D721Med (cell line): ENCODE measurements at regions not wholly inside any gene's neighbourhood (a gene's known extent, or its start where the extent isn't known, plus 50 kb on each side); places are given as distances from the start of the nearest gene placed in this dataset.

Source experiments
- DNase-seq: peaks from one replicate; pipeline ENCODE4 v3.0.0; 2011; ENCODE audit warnings: low spot score; ENCODE audit not compliant: insufficient read length
- FAIRE-seq: peaks from 2 replicates; lab custom pipeline; 2011; peaks lifted over from hg19 to GRCh38; lab: Jason Lieb, UNC
- TF ChIP-seq, protein P1 (sequence below): IDR thresholded peaks from 2 replicates; pipeline ENCODE4 v1.5.1; 2012; ENCODE audit warnings: mild to moderate bottlenecking, control low read depth; ENCODE audit not compliant: insufficient read depth; ENCODE audit errors: missing control alignments

DNA sequence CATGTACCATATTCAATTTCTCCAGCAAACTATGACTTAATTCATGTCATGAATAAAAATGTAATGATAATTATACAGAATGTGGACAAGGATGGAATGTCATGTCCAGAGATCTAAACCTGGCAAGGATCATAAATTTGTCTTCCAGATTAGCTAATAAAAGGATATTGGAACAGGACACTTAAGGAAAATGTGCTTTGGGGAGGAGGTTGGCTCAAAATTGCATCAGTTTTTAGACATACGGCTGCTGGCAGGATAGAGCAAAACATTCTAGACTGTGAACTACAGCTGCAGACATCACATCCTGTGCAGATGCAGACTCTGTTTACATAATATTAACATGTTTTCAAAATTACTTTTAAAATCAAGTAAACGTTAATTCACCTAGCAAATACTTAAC lies 248.4 kb downstream of the TLR4 start:
- TF ChIP-seq, protein P1, sequence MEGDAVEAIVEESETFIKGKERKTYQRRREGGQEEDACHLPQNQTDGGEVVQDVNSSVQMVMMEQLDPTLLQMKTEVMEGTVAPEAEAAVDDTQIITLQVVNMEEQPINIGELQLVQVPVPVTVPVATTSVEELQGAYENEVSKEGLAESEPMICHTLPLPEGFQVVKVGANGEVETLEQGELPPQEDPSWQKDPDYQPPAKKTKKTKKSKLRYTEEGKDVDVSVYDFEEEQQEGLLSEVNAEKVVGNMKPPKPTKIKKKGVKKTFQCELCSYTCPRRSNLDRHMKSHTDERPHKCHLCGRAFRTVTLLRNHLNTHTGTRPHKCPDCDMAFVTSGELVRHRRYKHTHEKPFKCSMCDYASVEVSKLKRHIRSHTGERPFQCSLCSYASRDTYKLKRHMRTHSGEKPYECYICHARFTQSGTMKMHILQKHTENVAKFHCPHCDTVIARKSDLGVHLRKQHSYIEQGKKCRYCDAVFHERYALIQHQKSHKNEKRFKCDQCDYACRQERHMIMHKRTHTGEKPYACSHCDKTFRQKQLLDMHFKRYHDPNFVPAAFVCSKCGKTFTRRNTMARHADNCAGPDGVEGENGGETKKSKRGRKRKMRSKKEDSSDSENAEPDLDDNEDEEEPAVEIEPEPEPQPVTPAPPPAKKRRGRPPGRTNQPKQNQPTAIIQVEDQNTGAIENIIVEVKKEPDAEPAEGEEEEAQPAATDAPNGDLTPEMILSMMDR, result no peak
- no peak for DNase-seq
- FAIRE-seq, result no peak

DNA sequence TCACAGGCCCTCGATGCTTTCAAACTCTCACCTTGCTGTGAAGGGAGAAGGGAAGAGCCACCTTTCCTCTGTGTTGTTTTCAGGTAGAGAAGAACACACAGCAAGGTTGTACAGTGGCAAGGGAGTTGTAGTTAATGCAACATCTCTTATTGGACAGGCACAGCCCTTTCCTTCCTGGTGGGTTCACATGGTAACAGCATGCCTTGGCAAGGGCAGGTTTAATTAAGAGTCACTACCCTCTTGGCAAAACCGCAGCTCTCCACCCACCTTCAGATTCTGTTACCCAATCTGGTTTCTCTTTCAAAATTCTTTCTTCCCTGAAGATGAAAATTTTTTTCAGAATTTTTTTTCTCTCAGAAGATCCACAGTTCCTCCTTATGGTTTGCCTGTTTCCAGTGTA lies 253.1 kb downstream of the TLR4 start:
- TF ChIP-seq, protein P1, result no peak
- no peak for FAIRE-seq

DNA sequence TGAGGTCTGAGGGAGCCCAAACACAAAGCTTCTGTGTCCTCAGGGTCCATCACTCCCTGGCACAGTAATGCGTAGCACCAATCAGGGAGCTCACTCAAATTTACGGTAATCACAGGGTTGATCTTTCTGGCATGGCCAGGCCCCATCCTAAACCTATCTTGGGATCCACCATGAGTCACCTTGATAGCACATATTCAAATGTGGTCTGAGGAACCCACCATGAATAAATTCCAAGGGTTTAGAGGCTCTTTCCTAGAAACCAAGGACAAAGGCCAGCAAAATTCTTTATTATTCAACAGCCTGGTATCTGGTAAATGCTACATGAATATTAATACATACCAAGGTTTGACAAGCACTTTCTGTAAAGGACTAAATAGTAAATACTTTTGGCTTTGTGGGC lies 254.5 kb downstream of the TLR4 start:
- TF ChIP-seq, protein P1, result no peak
- no peak for FAIRE-seq
- DNase-seq, result no peak

More for the DNA sequence above, 253.1 kb downstream of the TLR4 start:
- no peak for DNase-seq

DNA sequence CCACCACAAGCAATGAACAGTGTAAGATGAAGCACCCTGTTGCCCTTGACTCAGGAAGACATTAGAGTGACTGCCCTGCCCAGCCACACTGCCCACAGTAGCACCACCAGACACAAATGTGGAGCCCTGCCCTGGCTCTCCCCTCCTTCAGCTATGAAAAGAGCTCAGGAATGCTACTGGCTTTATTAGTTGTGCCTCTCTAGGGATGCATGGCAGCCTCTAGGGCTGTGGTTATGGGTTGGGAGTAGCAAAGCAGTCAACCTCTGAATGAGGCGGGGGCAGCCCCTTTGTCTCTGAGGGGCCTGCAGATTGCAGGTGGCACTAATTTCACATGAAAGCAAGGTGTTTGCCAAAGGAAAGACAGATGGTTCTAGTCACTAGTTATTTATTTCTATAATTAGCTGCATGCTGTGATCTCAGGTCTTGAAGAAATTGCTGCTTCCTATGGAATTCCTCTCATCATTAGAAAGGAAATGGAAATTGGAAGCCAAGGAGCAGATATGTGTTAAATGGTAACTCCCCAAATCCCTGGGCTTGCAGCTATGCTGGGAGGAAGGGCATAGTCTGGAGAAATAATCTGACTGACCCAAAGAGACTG lies 259.4 kb downstream of the TLR4 start:
- TF ChIP-seq, protein P1, result no peak
- no peak for DNase-seq
- no peak for FAIRE-seq

DNA sequence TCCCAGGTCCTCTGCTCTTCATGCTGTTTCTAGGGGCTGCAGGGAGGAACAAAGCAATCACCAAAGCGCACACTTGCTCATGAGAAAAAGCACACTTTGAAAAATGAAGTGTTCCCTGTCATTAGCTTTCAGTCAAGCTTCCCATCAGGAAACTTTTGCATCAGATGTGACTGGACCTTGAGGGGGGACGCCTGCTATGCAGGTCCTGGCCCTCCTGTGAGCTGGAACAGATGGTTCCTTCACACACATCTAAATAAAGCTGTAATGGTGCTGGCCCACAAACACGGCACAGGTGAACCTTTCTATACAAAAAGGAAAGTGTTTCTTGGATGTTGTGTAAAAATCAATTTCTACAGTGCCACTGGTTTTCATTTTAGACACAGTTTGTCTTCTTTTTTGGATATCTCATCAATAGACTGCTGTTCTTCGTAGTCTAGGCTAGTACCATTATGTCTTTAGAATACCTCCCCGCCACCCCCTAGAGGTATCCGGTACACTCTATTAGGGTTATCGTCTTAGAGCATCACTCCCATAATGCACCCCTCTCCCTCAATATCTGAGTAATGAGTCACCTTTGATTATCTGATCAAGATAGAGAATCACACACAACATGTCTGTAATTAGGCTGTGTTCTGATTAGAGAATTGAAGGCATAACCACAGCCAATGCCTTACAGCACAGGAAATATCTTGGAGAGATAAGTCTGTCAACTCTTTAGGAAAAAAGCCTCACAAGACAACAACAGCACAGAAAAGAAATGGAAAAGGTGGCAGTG lies 266.3 kb downstream of the TLR4 start:
- TF ChIP-seq, protein P1, result no peak
- FAIRE-seq (no peak), DNase-seq (no peak)

DNA sequence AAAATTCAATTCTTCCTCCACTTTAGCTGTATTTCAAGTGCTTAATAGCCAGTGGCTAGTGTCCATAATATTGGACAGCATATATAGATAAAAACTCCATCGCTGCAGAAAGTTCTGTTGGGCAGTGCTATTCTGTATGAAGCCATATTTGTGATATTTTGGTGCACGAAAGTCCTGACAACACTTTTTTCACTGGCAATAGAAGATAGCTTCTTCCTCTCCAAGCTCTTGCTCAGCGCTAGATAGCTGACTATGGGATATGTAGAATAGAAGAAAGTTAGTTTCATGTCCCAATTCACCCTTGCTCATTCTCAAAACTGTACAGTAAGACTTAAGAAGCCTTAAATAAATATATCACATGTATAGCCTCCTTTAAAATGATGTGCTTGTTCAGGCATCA lies 269.9 kb downstream of the TLR4 start:
- FAIRE-seq (no peak), DNase-seq (no peak)
- TF ChIP-seq, protein P1, result no peak

DNA sequence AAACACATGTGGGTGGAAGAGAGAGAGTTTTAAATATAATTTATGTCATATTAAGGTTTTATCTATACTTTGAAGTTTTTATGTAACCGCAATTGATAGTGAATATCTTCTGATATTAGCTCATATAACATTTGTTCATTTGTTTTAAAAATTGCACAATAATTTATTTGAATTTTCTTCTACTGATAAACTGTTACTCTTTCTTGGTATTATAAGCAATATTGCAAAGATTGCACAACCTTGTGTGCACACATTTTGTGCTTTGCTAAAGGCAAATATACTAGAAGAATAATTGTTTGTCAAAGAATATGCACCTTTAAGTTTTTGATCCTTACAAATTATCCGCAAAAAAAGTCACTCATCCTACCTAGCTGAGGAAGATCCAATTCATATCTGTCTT lies 275.7 kb downstream of the TLR4 start:
- FAIRE-seq (no peak), DNase-seq (no peak)
- TF ChIP-seq, protein P1, result no peak
